SK-N-DZ (cell line): ENCODE measurements at regions not wholly inside any gene's neighbourhood (a gene's known extent, or its start where the extent isn't known, plus 50 kb on each side); places are given as distances from the start of the nearest gene placed in this dataset.

Experiments
- DNase-seq: peaks from one replicate; pipeline ENCODE4 v3.0.0-alpha.2; 2015; ENCODE audit warnings: low spot score

GRCh38 chr1:83770319-83770661 lies 228.6 kb downstream of the TTLL7 start:
- no peak for DNase-seq

- DNase-seq, result no peak
Observed at GRCh38 chr1:83769594-83770318, 229.2 kb downstream of the TTLL7 start.

- DNase-seq, result peak; percentile 73
Observed at GRCh38 chr1:83769072-83769471, 229.9 kb downstream of the TTLL7 start.

GRCh38 chr1:83766241-83766691 lies 232.7 kb downstream of the TTLL7 start:
- no peak for DNase-seq

- no peak for DNase-seq
Observed at GRCh38 chr1:83765125-83765524, 233.8 kb downstream of the TTLL7 start.

- DNase-seq, result no peak
Observed at GRCh38 chr1:83764209-83764608, 234.7 kb downstream of the TTLL7 start.

GRCh38 chr1:83763361-83764095 lies 235.4 kb downstream of the TTLL7 start:
- DNase-seq, result no peak

- DNase-seq, result no peak
Observed at GRCh38 chr1:83762416-83762815, 236.5 kb downstream of the TTLL7 start.

- no peak for DNase-seq
Observed at GRCh38 chr1:83762039-83762365, 236.9 kb downstream of the TTLL7 start.

GRCh38 chr1:83761167-83762038 lies 237.5 kb downstream of the TTLL7 start:
- no peak for DNase-seq

- no peak for DNase-seq
Observed at GRCh38 chr1:83760226-83761021, 238.5 kb downstream of the TTLL7 start.

GRCh38 chr1:83756984-83757717 lies 241.8 kb downstream of the TTLL7 start:
- no peak for DNase-seq

GRCh38 chr1:83751602-83752001 lies 247.3 kb downstream of the TTLL7 start:
- DNase-seq, result no peak

- no peak for DNase-seq
Observed at GRCh38 chr1:83750201-83750600, 248.7 kb downstream of the TTLL7 start.

- peak; percentile 65 for DNase-seq
Observed at GRCh38 chr1:83747853-83748482, 251.0 kb downstream of the TTLL7 start.

- DNase-seq, result no peak
Observed at GRCh38 chr1:83746234-83746633, 252.7 kb downstream of the TTLL7 start.

GRCh38 chr1:83742446-83742845 lies 256.5 kb downstream of the TTLL7 start:
- no peak for DNase-seq

GRCh38 chr1:83741770-83742169 lies 257.2 kb downstream of the TTLL7 start:
- no peak for DNase-seq

- DNase-seq, result no peak
Observed at GRCh38 chr1:83741348-83741747, 257.6 kb downstream of the TTLL7 start.

- DNase-seq, result no peak
Observed at GRCh38 chr1:83735526-83735925, 263.4 kb downstream of the TTLL7 start.
